ENCODE measurements at regions not wholly inside any gene's neighbourhood (a gene's known extent, or its start where the extent isn't known, plus 50 kb on each side); places are given as distances from the start of the nearest gene placed in this dataset.
A peak's percentile ranks its signal among the peaks of the same experiment; 100 is the strongest.

DNA sequence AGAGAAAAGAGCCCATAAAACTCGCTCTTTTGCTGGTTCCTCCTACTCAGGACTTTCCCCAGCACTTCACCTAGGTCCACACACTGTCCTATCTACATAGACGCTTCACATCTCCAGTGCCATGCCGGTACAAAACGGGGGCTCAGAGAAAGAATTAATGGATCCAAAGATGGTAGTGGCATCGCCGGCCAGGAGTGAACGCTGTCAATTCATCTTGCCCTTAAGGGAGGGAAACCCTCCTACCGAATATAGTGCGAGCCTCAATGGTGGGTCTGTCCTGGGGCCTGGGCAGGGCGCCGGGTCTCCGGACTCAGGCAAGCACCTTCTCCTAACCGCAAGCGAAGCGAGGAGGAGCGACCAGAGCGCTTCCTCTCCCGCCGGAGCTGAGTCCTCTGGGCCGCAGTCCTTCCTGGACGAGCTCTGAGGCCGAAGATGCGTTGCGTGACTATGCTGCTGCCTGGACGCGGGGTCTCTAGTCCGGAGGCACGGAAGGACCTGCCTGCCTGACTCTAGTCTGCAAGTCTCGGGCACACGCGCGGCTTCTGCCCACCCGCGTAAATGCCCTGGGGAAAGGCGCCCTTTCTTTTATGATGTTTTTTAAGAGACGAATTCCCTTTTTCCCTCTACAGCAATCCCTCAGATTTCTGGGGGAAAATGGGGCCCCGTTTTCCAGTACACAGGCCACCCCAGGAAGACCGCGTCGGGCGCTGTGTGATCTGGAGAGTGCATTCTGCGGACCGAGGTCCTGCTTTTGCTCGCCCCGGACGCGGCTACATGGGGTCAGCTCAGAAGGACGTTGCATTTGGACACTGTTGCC is 100.1 kb upstream of the PRDM1 start:
- TF ChIP-seq, protein P1, sequence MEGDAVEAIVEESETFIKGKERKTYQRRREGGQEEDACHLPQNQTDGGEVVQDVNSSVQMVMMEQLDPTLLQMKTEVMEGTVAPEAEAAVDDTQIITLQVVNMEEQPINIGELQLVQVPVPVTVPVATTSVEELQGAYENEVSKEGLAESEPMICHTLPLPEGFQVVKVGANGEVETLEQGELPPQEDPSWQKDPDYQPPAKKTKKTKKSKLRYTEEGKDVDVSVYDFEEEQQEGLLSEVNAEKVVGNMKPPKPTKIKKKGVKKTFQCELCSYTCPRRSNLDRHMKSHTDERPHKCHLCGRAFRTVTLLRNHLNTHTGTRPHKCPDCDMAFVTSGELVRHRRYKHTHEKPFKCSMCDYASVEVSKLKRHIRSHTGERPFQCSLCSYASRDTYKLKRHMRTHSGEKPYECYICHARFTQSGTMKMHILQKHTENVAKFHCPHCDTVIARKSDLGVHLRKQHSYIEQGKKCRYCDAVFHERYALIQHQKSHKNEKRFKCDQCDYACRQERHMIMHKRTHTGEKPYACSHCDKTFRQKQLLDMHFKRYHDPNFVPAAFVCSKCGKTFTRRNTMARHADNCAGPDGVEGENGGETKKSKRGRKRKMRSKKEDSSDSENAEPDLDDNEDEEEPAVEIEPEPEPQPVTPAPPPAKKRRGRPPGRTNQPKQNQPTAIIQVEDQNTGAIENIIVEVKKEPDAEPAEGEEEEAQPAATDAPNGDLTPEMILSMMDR (conservative IDR thresholded peaks at IDR 0.05; ENCODE audit: low read depth, low read length) = no peak
- H3K4me3 ChIP-seq (ENCODE audit: low read length) = peak overlapping the region; percentile 19
- DNase-seq (ENCODE audit: low read depth) = no peak

DNA sequence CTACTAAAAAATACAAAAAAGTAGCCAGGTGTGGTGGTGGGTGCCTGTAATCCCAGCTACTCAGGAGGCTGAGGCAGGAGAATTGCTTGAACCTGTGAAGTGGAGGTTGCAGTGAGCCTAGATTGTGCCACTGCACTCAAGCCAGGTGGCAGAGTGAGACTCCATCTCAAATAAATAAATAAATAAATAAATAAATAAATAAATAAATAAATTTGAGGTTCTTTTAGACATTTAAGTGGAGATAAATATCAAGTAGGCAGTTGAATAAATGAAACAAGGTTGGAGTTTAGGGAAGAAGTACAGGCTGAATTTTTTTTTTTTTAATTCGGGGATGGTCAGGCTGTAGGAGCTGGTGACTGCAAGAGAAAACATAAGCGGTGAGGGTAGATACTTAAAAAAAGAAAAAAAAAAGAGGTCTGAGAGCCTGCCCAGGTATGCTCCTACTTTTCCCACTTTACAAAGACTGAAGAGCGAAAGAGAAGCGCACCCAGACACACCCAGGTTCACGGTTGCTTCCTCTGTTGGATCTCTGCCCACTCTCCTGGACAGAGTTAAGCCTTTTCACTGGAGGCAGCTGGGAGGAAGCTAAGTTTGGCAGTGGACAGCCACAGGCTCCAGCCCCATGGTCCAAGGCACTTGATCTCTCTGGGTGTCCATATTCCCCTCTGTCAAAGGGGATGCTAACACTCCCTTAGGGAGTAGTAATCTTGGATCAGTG is 100.9 kb upstream of the PRDM1 start:
- no peak overlapping the region for H3K4me3 ChIP-seq (ENCODE audit: low read length)
- TF ChIP-seq, protein P1 (conservative IDR thresholded peaks at IDR 0.05; ENCODE audit: low read depth, low read length) = no peak
- DNase-seq (ENCODE audit: low read depth) = no peak

DNA sequence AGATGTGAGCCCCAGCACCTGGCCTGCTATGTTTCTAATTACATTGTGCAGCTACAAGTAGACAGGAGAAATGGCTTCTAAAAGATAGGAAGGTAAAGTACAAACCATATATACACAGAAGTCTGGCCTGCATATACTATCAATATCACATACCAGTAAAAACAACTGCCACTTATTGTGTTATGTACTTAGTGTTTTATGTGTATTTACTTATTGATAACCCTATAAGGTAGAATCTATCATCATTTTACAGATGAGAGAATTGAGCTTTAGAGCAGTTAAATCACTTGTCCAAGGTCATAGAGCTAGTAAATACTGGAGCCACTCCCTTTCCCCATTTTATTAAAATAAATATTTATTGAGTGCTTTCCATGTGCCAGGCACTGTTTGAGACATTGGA is 102.4 kb upstream of the PRDM1 start:
- no peak overlapping the region for H3K4me3 ChIP-seq (ENCODE audit: low read length)
- DNase-seq (ENCODE audit: low read depth) = no peak
- TF ChIP-seq, protein P1 (conservative IDR thresholded peaks at IDR 0.05; ENCODE audit: low read depth, low read length) = no peak

DNA sequence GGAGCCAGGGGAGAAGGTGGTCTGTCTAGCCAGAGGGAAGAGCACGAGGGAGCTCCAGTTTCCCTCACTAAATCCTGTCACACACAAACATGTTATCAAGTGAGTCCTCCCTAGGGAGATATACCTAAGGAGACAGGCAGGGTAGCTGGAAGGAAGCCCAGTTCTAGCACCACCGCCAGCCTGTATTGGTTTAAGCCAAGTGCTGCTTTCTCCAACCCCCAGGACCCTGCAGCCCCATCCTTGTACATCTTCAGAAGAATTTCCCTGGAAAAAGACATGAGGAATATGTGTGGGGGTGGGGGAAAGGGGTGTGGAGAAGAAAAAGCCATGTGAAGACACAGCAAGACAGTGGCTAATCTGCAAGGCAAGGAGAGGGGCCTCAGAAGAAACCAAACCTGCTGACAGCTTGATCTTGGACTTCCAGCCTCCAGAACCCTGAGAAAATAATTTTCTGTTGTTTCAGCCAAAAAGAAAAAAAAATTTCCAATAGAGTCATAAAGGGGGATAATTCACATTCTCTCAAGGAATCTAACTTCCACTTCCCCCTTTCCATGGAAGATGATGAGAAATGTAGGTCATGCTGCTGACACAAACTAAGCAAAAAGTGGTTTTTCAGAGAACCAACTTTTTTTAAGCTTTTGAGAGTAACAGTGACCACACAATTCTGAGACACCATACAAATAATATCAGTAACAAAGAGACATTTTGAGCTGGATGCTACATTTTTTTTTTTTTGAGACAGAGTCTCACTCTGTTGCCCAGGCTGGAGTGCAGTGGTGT is 103.2 kb upstream of the PRDM1 start:
- TF ChIP-seq, protein P1 (conservative IDR thresholded peaks at IDR 0.05; ENCODE audit: low read depth, low read length) = no peak
- no peak for DNase-seq (ENCODE audit: low read depth)
- H3K4me3 ChIP-seq (ENCODE audit: low read length) = no peak overlapping the region

DNA sequence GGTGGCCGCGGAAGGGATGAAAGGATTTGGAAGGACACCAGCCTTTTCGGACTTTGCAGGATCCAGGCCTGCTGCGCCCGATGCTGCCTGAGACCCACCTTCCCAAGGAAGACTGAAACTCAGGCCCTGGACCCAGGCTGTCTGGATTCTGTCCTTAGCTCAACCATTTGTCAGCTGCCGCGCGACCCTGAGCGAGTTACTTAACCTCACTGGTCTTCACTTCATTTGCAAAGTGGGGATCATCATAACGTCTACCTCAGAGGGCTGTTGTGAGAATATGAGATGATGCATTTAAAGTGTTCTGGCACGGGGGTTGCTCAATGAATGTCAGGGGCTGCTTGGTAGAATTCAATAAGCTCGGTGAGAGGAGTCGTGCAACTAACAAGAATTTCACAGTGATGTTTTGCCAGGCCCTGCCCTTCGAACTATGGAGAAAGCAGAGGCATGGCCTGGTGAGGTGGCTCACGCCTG is 104.2 kb upstream of the PRDM1 start:
- TF ChIP-seq, protein P1 (conservative IDR thresholded peaks at IDR 0.05; ENCODE audit: low read depth, low read length) = no peak
- no peak for DNase-seq (ENCODE audit: low read depth)
- H3K4me3 ChIP-seq (ENCODE audit: low read length) = no peak overlapping the region

DNA sequence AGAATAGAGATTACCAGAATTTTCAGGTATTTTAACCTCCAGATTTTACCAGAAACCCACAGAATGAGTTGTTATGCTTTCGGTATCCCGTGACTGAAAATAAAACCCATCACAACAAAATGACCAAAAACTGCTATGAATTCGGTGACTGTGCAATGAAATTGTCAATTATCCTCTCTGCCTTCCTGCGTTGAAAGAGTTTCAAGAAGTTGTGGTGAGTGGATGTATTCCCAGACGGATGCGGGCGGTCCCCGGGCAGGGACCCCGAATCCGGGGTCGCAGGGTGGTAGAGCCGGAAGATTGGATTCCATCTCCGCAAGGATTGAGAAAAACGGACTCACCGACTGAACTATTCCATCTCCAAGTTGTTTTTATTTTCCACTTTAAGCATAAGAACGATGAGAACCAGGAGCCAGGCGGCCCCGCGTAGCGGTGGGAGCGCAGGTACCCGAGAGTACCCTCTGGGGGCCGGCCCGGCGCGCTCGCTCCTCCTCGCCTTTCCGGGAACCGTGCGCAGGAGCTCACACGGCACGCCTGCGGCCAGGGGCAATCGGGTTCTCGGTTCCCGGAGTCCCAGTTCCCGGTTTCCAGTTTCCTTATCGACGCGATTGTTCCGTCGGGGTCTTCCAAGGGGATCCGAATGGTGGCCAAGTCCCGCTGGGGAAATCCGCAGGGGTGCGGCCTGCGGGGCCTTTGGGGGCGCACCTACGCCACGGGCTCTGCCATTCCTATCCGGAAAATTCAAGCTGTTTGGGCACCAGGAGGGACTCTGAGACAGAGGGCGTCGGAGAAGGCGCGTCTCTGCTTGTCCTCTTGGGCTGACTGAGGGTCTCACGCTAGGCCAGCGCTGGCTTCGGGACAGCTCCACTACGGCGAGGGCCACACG is 104.9 kb upstream of the PRDM1 start:
- TF ChIP-seq, protein P1 (conservative IDR thresholded peaks at IDR 0.05; ENCODE audit: low read depth, low read length) = no peak
- H3K4me3 ChIP-seq (ENCODE audit: low read length) = peak overlapping the region; percentile 41
- DNase-seq (ENCODE audit: low read depth) = no peak
